Fibroblast of peridontal ligament (primary cell): ENCODE measurements at regions not wholly inside any gene's neighbourhood (a gene's known extent, or its start where the extent isn't known, plus 50 kb on each side); places are given as distances from the start of the nearest gene placed in this dataset.
"Not testable (repeated sequence)": the region's sequence is repeated elsewhere in the genome, so short reads cannot be mapped to it uniquely, and the experiment has no call there.

Experiments
- DNase-seq: peaks from one replicate; pipeline ENCODE4 v3.0.0-alpha.2; 2010; ENCODE audit errors: extremely low read depth

DNA sequence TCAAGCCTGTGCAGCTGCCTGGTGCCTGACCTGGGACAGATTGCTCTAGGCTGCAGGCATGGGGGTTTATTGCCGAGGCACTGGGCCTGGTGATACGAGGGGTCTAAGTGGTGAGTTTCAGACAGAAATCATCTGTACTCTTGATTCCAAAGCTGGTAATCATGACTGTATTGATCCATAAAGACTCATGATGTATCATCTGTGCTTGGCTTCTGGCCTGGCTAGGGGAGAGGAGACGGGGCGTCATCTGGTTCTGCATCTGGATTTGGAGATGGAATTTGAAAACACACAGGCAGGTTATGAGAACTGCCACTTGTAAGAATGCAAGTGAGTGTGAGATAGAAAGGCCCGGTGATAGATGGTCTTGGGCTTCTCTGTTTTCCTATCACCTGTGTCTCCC, 337.4 kb upstream of the C2CD4B start:
- no peak for DNase-seq

DNA sequence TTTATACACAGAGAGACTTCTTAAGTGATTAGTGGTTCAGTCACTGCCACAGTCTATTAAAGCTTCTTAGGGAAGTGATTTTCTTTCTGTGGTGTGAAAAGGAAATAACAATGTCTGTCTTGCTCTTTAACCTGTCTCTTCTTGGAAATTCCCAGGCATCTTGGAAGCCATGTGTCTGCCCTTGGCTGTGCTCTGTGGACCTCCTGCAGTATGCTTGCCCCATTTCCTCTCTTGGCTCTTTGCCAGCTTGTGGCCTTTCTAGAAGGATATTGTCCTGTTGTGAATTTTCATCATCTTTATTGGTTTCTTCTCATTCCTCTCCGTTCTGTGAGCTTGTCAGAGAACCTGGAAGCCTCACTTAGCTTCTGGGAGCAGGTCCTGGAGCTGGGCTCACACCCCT, 338.4 kb upstream of the C2CD4B start:
- no peak for DNase-seq

DNA sequence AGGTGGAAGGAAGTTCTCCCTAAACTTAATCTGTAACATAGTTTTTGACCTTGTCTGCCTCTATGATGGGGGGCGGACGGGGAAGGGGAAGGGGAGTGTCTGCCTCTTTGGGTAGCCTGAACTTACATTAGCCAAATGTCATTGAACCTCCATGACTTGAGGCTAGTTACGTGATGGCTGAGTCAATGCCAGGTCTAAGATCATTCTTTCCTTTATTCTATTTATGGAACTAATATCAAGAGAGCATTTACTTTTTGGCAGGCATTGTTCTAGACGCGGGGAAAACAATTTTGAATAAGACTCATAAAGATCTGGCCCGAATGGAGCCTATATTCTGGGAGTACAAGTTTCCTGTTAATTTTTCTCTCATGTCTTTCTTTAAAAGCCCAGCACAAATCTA, 340.7 kb upstream of the C2CD4B start:
- DNase-seq, result peak; percentile 27

DNA sequence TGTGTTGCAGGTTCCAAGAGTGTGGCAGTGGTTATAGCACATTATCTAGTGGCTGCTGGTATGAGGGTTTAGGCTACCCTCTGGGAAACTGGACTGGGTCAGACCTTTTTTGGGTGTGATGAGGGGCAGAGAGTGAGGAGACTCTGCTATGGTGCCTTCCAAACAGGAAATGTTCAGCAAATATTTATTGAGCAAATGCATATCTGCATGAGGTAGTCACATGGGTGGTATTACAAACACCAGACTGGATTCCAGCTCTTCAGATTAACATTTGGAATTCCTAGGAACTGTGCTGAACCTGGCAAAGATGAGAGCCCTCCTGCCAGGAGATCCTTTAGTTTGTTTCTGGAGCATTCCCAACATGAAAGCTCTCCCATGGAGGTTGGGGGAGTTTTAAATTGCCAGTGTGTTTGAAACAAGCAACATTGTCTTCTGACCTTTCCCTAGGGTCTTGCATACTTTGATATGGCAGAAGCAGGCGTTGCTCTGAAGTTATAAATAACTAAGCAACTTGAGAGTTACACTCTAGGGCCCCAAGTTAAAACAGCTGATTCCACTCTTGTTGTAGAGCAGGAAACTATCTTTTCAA, 341.2 kb upstream of the C2CD4B start:
- peak; percentile 77 for DNase-seq

DNA sequence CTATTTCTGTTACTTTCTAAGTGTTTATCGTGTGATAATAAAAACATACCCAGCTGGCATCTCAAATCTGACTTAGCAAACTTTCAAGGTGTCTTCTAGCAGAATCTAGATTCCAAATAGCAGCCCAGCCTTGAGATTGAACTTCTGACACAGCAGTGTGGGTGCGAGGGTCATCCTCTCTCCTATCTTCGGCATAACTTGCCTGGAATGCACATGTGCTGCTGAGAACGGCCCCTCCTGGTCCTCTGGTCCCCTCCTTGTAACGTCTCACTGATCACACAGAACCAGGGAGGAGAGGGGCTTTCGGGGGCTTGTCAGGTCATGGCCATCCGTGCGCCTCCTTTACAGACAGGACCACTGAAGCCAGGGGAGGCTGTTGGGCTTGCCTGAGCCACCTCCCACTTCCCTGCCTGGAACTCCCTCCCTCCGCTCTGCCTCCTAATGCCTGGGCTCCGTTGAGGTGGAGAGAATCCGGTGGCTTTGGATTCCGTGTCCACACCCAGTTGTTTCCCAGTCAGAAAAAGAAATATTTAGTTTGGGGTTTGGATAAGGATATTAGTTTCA, 344.4 kb upstream of the C2CD4B start:
- no peak for DNase-seq

DNA sequence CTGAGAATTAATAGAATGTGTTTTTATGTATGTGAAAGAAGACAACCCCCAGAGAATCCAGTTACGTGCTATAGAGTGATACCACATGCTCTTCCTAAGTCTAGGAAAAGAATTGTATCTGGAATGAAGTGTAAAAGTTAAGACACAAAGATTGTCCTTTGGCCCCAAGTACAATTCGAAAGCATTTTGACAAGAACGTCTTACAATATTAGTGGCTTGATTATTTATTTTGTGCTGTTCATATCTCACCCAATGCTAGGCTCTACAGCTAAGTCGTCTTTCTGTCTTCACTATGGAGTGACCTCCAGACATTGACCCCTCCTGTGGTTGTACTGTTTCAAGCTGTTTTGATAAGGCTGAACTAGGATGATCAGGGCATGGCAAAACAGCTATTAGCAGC, 345.7 kb upstream of the C2CD4B start:
- DNase-seq, result no peak

DNA sequence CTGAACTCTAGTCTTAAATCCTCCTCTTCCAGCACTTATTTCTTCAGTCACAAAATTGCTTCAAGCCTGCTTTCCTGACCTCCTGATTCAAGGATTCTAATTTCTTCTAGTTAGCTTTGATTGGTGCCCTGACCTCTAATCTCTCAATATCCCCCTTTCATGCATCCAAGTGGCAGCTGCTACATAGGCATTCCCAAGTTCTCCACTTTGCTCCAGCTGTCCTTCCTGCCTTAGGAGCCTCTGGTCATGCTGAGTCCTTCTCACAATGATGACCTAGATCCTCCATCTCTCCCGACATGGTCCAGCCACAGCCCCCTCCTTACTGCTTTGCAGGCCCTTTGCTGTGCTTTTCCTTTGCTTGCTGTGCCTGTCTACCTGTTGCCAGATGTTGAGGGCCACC, 347.8 kb upstream of the C2CD4B start:
- DNase-seq, result no peak

DNA sequence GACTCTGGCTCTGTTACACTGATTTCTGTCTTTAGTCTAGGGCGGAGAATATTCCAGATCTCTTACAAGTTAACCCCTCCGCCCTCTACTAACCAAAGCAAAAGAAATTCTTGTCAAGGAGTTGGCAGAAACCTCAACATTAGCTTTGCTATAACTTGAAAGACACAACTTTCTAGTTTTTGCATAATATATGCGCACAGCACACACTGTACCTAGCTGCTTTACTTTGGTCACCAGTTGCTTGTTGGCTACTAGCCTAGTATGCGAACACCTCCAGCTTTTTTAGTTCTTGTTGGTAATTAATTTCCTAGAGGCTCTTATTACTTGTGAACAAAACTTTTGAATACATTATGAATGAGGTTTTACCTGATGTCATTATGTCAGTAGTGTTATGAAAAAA, 348.8 kb upstream of the C2CD4B start:
- no peak for DNase-seq

DNA sequence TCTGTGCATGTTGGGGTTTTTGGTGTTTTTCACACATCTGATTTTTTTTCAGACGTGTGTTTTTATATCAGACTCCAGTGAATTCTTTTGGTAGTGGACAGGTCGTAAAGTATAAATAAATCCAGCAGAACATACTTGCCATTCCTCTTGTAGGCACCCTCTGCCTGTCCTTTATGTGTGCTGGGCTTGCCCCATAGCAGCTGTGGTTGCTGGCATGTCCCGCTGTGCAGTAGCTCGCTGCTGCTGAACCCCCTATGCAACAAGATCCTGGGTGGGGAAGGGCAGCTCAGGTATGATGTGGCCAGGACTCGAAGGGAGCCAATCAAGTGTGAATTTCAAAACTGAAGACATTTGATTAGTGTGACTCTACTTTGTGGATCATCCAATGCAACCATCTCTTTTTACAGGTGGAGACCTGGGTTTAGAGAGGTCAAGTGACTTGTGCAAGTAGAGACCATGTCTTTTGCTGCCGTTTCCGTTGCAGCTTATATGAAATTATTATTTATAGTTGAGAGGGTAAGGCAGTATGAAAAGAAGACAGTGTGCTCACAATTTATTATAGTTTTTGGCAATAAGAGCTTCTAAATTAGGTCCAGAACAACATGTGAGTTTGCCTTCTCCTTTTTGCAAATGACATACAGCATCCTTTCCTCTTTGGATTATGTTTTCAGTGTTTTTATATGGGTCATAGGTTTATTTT, 350.8 kb upstream of the C2CD4B start:
- no peak for DNase-seq

DNA sequence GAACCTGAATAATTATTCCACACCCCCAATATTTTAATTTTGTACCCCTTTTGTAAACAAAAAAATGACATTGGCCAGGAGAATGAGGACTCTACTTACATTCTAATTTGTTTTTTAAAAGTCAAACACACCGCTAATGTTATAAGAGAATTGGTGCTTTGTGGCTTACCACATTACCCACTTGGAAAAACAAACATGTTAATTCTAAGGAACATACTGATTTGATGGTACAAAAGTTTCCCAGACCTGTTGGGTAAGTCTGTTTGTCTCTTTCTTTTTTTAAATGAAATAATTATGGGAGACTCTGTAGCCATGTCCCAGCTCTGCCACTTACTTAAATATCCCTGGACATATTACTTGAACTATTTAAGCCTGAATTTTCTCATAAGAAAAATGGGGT, 352.5 kb upstream of the C2CD4B start:
- DNase-seq, result peak; percentile 25

DNA sequence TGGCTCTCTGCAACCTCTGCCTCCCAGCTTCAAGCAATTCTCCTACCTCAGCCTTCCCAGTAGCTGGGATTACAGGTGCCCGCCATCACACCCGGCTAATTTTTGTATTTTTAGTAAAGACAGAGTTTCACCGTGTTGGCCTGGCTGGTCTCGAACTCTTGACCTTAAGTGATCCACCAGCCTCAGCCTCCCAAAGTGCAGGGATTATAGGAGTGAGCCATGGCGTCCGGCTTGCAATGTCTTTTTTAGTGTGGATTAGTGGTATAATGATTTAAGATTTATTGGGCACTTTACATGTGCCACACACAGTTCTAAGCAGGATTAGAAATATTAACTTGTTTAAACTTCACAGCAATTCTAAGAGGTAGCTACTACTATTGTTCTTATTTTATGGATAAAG, 353.6 kb upstream of the C2CD4B start:
- DNase-seq, result not testable (repeated sequence)

DNA sequence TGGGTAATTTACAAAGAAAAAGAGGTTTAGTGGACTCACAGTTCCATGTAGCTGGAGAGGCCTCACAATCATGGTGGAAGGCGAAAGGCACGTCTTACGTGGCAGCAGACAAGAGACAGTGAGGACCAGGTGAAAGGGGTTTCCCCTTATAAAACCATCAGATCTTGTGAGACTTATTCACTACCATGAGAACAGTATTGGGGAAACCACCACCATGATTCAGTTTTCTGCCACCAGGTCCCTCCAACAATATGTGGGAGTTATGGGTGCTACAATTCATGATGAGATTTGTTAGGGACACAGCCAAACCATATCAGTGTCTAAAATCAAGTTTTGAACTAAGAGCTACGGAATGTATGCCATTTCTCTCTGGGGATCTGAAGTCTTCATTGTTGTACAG, 354.8 kb upstream of the C2CD4B start:
- DNase-seq, result no peak

DNA sequence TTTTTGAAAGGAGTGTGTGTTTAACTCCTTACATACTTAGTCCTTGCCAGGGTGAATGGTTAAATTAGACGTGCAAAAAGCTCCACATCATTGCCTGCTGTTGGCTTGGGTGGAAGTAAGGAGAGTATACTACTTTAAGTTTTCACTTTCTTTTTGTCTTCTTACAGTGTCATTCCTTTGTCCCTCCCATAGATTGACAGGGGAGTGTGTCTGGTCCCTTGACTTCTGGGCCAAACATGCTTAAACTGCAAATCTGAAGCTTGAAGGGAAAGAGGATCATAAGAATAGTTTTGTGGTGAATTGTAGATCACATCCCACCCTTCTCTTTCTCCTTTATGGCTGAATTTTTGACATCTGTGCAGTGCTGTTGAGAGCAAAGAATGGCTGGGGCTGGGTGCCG, 355.8 kb upstream of the C2CD4B start:
- no peak for DNase-seq

DNA sequence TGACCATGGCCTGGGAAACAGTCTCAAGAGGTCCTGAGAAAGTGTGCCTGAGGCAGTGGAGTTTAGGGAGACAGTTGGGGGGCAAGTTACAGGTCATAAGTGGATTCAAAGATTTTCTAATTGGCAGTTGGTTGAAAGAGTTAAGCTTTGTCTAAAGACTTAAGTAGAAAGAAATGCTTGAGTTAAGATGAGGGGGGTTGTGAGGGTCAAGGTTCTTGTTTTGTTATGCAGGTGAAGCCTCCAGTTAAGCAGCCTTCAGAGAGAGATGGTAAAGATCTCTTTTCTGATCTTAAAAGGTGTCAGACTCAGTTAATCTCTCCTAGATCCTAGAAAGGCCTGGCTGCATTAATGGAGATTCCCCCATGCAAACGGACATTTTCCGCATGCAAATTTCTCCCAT, 356.3 kb upstream of the C2CD4B start:
- no peak for DNase-seq

DNA sequence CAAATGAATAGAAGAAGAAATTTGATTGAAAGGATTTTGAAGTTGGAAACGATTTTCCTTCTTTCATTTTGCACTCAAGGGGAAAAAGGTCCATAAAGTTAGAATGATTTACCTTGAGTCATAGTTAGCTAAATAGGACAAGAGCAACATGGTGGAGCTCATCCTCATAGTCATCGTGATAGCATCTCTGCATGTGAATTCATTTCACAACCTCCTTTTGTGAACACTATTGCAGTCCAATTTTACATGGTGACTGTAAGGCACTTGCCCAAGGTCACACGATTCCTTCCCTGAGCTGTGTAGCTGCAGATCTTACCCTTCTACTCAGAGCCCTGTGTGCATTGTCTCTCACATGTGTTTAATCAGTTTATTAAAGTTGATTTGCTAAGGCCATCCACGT, 359.8 kb upstream of the C2CD4B start:
- DNase-seq, result no peak

DNA sequence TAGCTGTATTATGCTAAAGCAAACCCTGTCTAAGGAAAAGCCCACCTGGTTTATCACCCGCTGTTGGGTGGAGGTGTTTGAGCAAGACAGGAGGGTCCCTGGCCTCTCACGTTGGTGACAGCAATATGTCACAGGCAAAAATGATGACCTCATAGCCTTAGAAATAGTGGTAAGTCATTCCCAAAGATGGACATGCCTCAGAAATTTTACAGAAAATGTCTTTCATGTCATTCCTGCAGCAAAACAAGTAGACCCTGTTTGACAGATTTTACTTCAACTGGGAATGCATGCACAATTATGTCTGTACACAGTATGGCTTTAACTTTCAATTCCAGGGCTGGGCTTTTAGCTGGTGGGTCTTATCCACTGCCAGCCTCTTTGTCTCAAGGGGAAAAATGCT, 362.3 kb upstream of the C2CD4B start:
- DNase-seq, result no peak

DNA sequence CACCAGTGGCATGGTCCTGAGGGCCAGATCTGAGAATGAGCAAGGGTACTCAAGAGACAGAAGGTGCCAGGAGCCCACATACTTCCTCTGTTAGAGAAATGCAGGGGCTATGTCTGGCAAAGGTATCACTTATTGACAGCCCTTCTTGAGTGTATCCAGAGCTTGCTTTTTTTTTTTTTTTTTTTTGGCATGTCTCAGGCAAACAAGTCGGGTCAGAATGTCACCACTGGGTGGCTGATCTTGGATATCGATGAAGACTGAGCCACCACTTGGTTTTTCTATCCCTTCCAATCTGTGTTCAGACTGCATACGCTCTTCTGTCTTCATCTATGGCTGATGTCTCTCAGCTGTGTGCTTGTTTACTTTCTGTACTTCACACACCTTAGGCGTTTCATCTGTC, 363.4 kb upstream of the C2CD4B start:
- no peak for DNase-seq

DNA sequence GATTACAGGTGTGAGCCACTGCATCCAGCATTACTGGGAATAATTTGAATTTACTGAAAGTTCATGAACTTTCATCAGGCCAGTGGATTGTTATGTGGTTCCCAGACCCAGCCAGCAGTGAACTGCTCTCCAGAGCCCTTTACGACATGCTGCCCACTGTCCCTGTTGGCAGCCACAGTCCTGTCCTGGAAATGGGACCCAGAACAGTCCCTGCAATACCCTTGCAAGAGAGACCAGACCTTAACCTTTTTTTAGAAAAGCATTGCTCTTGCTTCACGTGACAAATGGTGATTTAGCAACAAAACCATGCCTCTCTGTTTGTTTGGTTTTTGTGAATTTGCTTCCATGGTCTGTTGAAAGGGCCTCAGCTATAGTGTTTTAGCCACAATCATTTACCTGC, 367.3 kb upstream of the C2CD4B start:
- peak; percentile 22 for DNase-seq

DNA sequence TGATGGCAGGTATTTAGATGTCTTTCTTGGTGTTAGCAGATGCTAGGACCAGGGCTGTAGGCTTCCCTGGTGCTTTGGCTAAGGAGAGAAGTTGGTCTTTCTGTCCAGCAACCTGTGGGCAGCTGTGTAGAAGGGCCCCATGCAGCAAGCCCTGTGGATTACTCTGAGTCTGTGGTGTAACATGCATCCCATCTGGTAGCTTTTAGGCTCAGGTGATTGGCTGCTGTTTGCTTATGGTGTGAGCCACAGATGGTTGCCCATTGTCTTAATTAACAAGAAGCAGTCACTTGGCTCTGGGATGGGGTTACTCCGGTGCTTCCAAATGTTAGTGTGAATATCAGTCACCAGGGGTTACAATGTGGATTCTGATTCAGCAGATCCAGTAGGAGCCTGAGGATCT, 368.6 kb upstream of the C2CD4B start:
- no peak for DNase-seq

DNA sequence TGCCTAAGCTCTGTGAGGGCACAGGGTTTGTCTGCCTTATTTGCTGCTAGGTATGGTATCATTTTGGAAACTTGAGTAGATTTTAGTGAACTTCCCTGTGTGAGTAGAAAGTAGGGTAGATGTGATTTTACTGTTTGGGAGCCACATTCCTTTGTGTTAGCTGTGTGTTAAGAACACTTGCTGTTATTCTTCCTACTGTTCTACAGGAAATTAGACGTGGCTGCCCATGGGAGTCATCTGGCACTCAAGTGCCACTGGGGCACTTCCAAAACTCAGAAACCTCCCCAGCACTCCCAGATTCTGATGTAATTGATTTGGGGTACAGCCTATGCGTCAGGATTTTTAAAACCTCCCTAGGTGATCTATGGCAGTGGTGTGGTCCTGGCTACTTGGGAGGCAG, 369.9 kb upstream of the C2CD4B start:
- DNase-seq, result no peak

DNA sequence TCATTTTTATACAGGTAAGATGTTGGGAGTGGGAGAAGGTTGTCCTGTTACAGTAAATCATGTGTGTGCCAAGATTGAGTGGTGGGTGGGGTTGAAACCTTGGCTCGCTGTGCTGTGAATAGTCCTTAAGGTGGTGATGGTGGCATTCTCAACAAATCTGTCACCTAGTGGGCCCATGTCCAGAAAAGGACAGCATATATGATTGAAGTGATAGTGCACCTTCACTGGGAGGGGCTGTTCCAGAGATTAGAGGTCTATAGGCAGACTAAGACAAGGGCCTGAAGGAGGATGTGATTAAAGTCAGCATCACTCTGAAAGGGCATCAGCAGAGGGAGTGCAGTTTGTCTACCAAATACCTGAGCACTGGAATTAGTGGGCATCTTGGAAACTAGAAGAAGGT, 374.2 kb upstream of the C2CD4B start:
- no peak for DNase-seq

DNA sequence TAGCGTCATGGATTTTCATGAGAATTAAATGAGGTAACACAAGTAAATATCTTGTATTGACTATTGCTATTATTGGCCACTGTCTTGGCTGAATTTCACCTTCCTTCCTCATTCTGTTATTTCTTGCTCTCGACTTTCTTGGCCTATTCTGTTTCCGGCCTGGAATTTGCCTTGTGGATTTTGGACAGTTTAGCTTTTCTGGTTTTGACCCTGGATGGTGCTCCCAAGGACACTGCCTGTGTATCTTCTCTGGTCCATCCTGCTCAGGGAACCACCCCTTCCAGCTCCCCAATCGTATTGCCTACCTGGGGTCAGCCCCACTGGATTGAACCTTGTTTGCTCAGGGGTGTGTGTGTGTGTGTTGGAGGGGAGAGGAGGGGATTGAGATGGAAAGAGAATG, 376.2 kb upstream of the C2CD4B start:
- no peak for DNase-seq

DNA sequence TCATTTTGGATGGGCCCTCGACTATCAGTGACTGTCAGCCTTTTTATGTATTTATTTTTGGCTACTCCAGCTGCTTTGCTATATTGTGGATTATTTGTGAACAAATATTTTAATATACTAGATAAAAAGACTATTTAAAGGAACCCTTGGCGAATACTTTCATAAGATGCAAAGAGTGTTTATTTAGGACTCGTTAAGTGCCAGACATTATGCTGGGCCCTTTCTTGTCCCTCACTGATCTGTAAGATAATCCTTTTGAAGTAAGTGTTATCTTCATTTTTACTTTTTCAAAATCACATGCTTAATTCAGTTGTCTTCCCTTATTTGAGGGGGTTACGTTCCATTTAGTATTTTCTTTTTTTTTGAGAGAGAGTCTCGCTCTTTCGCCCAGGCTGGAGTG, 376.8 kb upstream of the C2CD4B start:
- DNase-seq, result no peak

DNA sequence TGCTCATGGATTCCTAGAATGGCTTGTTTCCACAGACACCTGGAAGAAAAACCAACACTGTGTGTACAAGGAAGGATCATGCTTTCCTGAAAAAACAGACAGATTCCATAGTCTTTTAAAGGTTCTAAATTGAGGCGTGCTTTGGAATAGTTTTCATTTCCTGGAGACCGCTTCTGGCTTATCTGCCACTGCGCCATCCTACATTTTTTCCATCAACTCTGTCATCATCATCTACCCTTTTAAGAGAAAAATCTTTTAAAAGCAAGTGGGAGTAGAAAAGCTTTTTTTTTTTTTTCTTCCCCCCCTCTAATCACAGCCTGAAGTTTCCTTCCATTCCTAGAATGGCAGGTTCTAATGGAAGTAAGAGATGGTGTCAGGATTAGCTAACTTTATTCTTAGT, 379.4 kb upstream of the C2CD4B start:
- DNase-seq, result no peak
